Stomach (tissue), 8 donors: ENCODE measurements at regions not wholly inside any gene's neighbourhood (a gene's known extent, or its start where the extent isn't known, plus 50 kb on each side); places are given as distances from the start of the nearest gene placed in this dataset.

Experiments
- DNase-seq, 2 donors: peaks; one replicate each; pipeline versions ENCODE4 v3.0.0 to v3.0.0-alpha.2; 2013 to 2019
- H3K27ac ChIP-seq, 5 donors: fragments of 200-600 bp in 4 of 5; sonication (generic) in 4 of 5; one replicate each; pipeline ENCODE4 v1.5.1; 2013 to 2019; ENCODE audit warnings: mild to moderate bottlenecking in 1 of 5, moderate library complexity in 1 of 5
- H3K27me3 ChIP-seq, 3 donors: fragments of 200-600 bp; sonication (generic); one replicate each; pipeline ENCODE4 v1.5.1; 2017 to 2019; ENCODE audit warnings: mixed run types in 1 of 3
- H3K36me3 ChIP-seq, 4 donors: fragments of 200-600 bp; sonication (generic); 1 replicate in 3 of 4; 2 replicates in 1 of 4; pipeline ENCODE4 v1.5.1; 2016 to 2019
- H3K4me1 ChIP-seq, 4 donors: fragments of 200-600 bp; sonication (generic); one replicate each; pipeline ENCODE4 v1.5.1; 2016 to 2019
- H3K4me3 ChIP-seq, 4 donors: fragments of 200-600 bp; sonication (generic) in 3 of 4; one replicate each; pipeline ENCODE4 v1.5.1; 2016 to 2019; ENCODE audit warnings: mild to moderate bottlenecking in 1 of 4
- H3K9me3 ChIP-seq, 4 donors: fragments of 200-600 bp; sonication (generic); one replicate each; pipeline ENCODE4 v1.5.1; 2016 to 2019
- CTCF ChIP-seq, 7 experiments: fragments of 450-650 bp in 4 of 7; fragments of 200-600 bp in 3 of 7; sonication (generic) in 3 of 7; IDR thresholded peaks; one replicate each; pipeline ENCODE4 v1.5.1; 2016 to 2019; ENCODE audit warnings: antibody characterized with exemption in 7 of 7, control low read depth in 2 of 7, mild to moderate bottlenecking in 1 of 7
- EP300 ChIP-seq: sonication (generic); formaldehyde crosslinking; IDR thresholded peaks from one replicate; pipeline ENCODE4 v1.6.1; 2017; ENCODE audit warnings: antibody characterized with exemption
- POLR2A ChIP-seq, 4 donors: fragments of 450-650 bp; IDR thresholded peaks; one replicate each; pipeline ENCODE4 v1.6.1; 2016; ENCODE audit warnings: antibody characterized with exemption in 4 of 4, control low read depth in 2 of 4, mild to moderate bottlenecking in 1 of 4, moderate library complexity in 1 of 4
- POLR2AphosphoS5 ChIP-seq, 3 donors: sonication (generic); formaldehyde crosslinking; IDR thresholded peaks; one replicate each; pipeline ENCODE4 v1.6.1; 2016; ENCODE audit warnings: antibody characterized with exemption in 3 of 3
- WGBS, 5 donors: extraction: QIAGEN DNeasy Blood & Tissue Kit in 3 of 5; methylation state at CpG; one replicate each; pipeline versions ENCODE4 v1.1.5 to v1.1.7; 2013 to 2018; 5-methylcytosine and 5-hydroxymethylcytosine counted together
- intact Hi-C: fragments of 100-400 bp; cut with DNase I; formaldehyde crosslinking; loops from one replicate; pipeline ENCODE4 v1.15.1; 2023; ENCODE audit warnings: low total_unique reads
- donor health status: healthy with polysubstance abuse.
- donor health status: Bipolar disorder and iron deficiency.
- donor health status: healthy.

- intact Hi-C loops: no loop called here
- TF ChIP-seq POLR2A (IDR thresholded peaks at IDR 0.05) (no peak), POLR2AphosphoS5 (IDR thresholded peaks at IDR 0.05) (no peak), CTCF (IDR thresholded peaks at IDR 0.05) (no peak), EP300 (no peak)
- Histone ChIP-seq H3K27ac (no peak overlapping the region), H3K27me3 (no peaks in the 10 kb centered on the region), H3K4me3 (no peak overlapping the region), H3K36me3 (no peaks in the 10 kb centered on the region), H3K4me1 (no peaks in the 10 kb centered on the region), H3K9me3 (no peaks in the 10 kb centered on the region)
- no peak for DNase-seq
Observed at GRCh38 chr6:119612911-119613381, 263.4 kb upstream of the MAN1A1 start.

GRCh38 chr6:119612176-119612891 lies 262.8 kb upstream of the MAN1A1 start:
- no peak overlapping the region for H3K27ac ChIP-seq
- no peak for TF ChIP-seq CTCF (IDR thresholded peaks at IDR 0.05)
- TF ChIP-seq POLR2A (IDR thresholded peaks at IDR 0.05): no peak
- no peak for TF ChIP-seq POLR2AphosphoS5 (IDR thresholded peaks at IDR 0.05)
- no peak for TF ChIP-seq EP300
- no peaks in the 10 kb centered on the region for H3K4me1 ChIP-seq
- no peaks in the 10 kb centered on the region for H3K36me3 ChIP-seq
- WGBS, 5 donors: 62 to 69% (median 64%) methylated on average over 3 of the region's 3 CpGs
- no peak for DNase-seq
- H3K4me3 ChIP-seq: no peak overlapping the region
- no peaks in the 10 kb centered on the region for H3K27me3 ChIP-seq
- no peaks in the 10 kb centered on the region for H3K9me3 ChIP-seq
- intact Hi-C loops: no loop called here

- 81 to 95% (median 86%) methylated on average over 1 of the region's 1 CpG for WGBS, 5 donors
- no peak for TF ChIP-seq CTCF (IDR thresholded peaks at IDR 0.05)
- no peak for TF ChIP-seq EP300
- TF ChIP-seq POLR2A (IDR thresholded peaks at IDR 0.05): no peak
- TF ChIP-seq POLR2AphosphoS5 (IDR thresholded peaks at IDR 0.05): no peak
Observed at GRCh38 chr6:119610754-119611153, 261.2 kb upstream of the MAN1A1 start.

GRCh38 chr6:119610265-119610664 lies 260.7 kb upstream of the MAN1A1 start:
- H3K36me3 ChIP-seq: no peaks in the 10 kb centered on the region
- intact Hi-C loops: no loop called here

More at GRCh38 chr6:119610754-119611153, 261.2 kb upstream of the MAN1A1 start:
- Histone ChIP-seq H3K9me3 (no peaks in the 10 kb centered on the region), H3K4me3 (no peak overlapping the region), H3K36me3 (no peaks in the 10 kb centered on the region), H3K27me3 (no peaks in the 10 kb centered on the region), H3K27ac (no peak overlapping the region), H3K4me1 (no peaks in the 10 kb centered on the region)
- intact Hi-C loops: no loop called here
- no peak for DNase-seq

More at GRCh38 chr6:119610265-119610664, 260.7 kb upstream of the MAN1A1 start:
- no peak overlapping the region for H3K4me3 ChIP-seq
- no peak for TF ChIP-seq POLR2AphosphoS5 (IDR thresholded peaks at IDR 0.05)
- TF ChIP-seq POLR2A (IDR thresholded peaks at IDR 0.05): no peak
- TF ChIP-seq CTCF (IDR thresholded peaks at IDR 0.05): no peak
- TF ChIP-seq EP300: no peak
- H3K9me3 ChIP-seq: no peaks in the 10 kb centered on the region
- H3K4me1 ChIP-seq: no peaks in the 10 kb centered on the region
- DNase-seq: no peak
- no peak overlapping the region for H3K27ac ChIP-seq
- no peaks in the 10 kb centered on the region for H3K27me3 ChIP-seq
